ENCODE measurements at regions not wholly inside any gene's neighbourhood (a gene's known extent, or its start where the extent isn't known, plus 50 kb on each side); places are given as distances from the start of the nearest gene placed in this dataset.

- peaks cover 19% of the 10 kb centered on the region for H3K4me1 Mint-ChIP-seq (ENCODE audit: low read depth, unreplicated experiment)
- no peak for FAIRE-seq
Measured at GRCh38 chr18:2414235-2414634, 157.1 kb downstream of the METTL4 start.

GRCh38 chr18:2415656-2416055 lies 155.6 kb downstream of the METTL4 start:
- H3K4me3 Mint-ChIP-seq (ENCODE audit: unreplicated experiment): no peak overlapping the region
- peaks cover 13% of the 10 kb centered on the region for H3K4me1 Mint-ChIP-seq (ENCODE audit: low read depth, unreplicated experiment)
- peaks cover 13% of the 10 kb centered on the region for H3K4me1 ChIP-seq (ENCODE audit: insufficient read depth, low read length)
- H4K20me1 ChIP-seq (ENCODE audit: insufficient read depth, low read length): no peaks in the 10 kb centered on the region
- peaks cover 3% of the 10 kb centered on the region for H3K27me3 Mint-ChIP-seq (ENCODE audit: low read depth, unreplicated experiment)
- H3K4me2 ChIP-seq (ENCODE audit: low read length): no peak overlapping the region
- no peak overlapping the region for H2AFZ ChIP-seq (ENCODE audit: low read depth, low read length)
- H3K27me3 ChIP-seq (ENCODE audit: insufficient read depth, low read length): no peaks in the 10 kb centered on the region
- H3K27ac Mint-ChIP-seq (ENCODE audit: unreplicated experiment): no peak overlapping the region
- no peak overlapping the region for H3K27ac ChIP-seq (ENCODE audit: low read depth, low read length)
- FAIRE-seq (no peak), DNase-seq (ENCODE audit: low read depth) (no peak)
- H3K4me3 ChIP-seq (ENCODE audit: insufficient read depth, low read depth, low read length): no peak overlapping the region
- no peaks in the 10 kb centered on the region for H3K79me2 ChIP-seq (ENCODE audit: insufficient read depth, low read length)
- H3K9me3 Mint-ChIP-seq (ENCODE audit: unreplicated experiment): peaks cover 1% of the 10 kb centered on the region
- no peak overlapping the region for H3K9ac ChIP-seq (ENCODE audit: low read length)
- H3K9me3 ChIP-seq (ENCODE audit: insufficient read depth, low read depth, low read length): no peaks in the 10 kb centered on the region
- H3K36me3 Mint-ChIP-seq (ENCODE audit: low read depth, unreplicated experiment): no peaks in the 10 kb centered on the region
- no peak for TF ChIP-seq EZH2 (IDR thresholded peaks at IDR 0.05; ENCODE audit: insufficient read depth, low read length)
- TF ChIP-seq, protein P1, sequence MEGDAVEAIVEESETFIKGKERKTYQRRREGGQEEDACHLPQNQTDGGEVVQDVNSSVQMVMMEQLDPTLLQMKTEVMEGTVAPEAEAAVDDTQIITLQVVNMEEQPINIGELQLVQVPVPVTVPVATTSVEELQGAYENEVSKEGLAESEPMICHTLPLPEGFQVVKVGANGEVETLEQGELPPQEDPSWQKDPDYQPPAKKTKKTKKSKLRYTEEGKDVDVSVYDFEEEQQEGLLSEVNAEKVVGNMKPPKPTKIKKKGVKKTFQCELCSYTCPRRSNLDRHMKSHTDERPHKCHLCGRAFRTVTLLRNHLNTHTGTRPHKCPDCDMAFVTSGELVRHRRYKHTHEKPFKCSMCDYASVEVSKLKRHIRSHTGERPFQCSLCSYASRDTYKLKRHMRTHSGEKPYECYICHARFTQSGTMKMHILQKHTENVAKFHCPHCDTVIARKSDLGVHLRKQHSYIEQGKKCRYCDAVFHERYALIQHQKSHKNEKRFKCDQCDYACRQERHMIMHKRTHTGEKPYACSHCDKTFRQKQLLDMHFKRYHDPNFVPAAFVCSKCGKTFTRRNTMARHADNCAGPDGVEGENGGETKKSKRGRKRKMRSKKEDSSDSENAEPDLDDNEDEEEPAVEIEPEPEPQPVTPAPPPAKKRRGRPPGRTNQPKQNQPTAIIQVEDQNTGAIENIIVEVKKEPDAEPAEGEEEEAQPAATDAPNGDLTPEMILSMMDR (IDR thresholded peaks at IDR 0.05; ENCODE audit: insufficient read depth, low read depth, low read length): no peak
- no peaks in the 10 kb centered on the region for H3K36me3 ChIP-seq (ENCODE audit: insufficient read depth, low read length)

More at GRCh38 chr18:2414235-2414634, 157.1 kb downstream of the METTL4 start:
- H4K20me1 ChIP-seq (ENCODE audit: insufficient read depth, low read length): no peaks in the 10 kb centered on the region
- Mint-ChIP-seq H3K27ac (ENCODE audit: unreplicated experiment) (no peak overlapping the region), H3K9me3 (ENCODE audit: unreplicated experiment) (no peaks in the 10 kb centered on the region), H3K4me3 (ENCODE audit: unreplicated experiment) (no peak overlapping the region), H3K36me3 (ENCODE audit: low read depth, unreplicated experiment) (no peaks in the 10 kb centered on the region), H3K27me3 (ENCODE audit: low read depth, unreplicated experiment) (peaks cover 1% of the 10 kb centered on the region)
- no peak overlapping the region for H2AFZ ChIP-seq (ENCODE audit: low read depth, low read length)
- H3K27ac ChIP-seq (ENCODE audit: low read depth, low read length): no peak overlapping the region
- H3K4me1 ChIP-seq (ENCODE audit: insufficient read depth, low read length): peaks cover 22% of the 10 kb centered on the region
- no peaks in the 10 kb centered on the region for H3K79me2 ChIP-seq (ENCODE audit: insufficient read depth, low read length)
- TF ChIP-seq EZH2 (IDR thresholded peaks at IDR 0.05; ENCODE audit: insufficient read depth, low read length): no peak
- TF ChIP-seq, protein P1 (IDR thresholded peaks at IDR 0.05; ENCODE audit: insufficient read depth, low read depth, low read length): no peak
- H3K9ac ChIP-seq (ENCODE audit: low read length): no peak overlapping the region
- DNase-seq (ENCODE audit: low read depth): no peak
- H3K4me3 ChIP-seq (ENCODE audit: insufficient read depth, low read depth, low read length): no peak overlapping the region
- H3K36me3 ChIP-seq (ENCODE audit: insufficient read depth, low read length): no peaks in the 10 kb centered on the region
- H3K27me3 ChIP-seq (ENCODE audit: insufficient read depth, low read length): no peaks in the 10 kb centered on the region
- no peaks in the 10 kb centered on the region for H3K9me3 ChIP-seq (ENCODE audit: insufficient read depth, low read depth, low read length)
- no peak overlapping the region for H3K4me2 ChIP-seq (ENCODE audit: low read length)

GRCh38 chr18:2417861-2418610 lies 153.3 kb downstream of the METTL4 start:
- H3K9me3 Mint-ChIP-seq (ENCODE audit: unreplicated experiment): peaks cover 2% of the 10 kb centered on the region
- no peaks in the 10 kb centered on the region for H3K4me1 Mint-ChIP-seq (ENCODE audit: low read depth, unreplicated experiment)
- peak; percentile 51 for DNase-seq (ENCODE audit: low read depth)
- peaks cover 3% of the 10 kb centered on the region for H3K27me3 Mint-ChIP-seq (ENCODE audit: low read depth, unreplicated experiment)
- Histone ChIP-seq H3K9me3 (ENCODE audit: insufficient read depth, low read depth, low read length) (no peaks in the 10 kb centered on the region), H3K79me2 (ENCODE audit: insufficient read depth, low read length) (no peaks in the 10 kb centered on the region), H3K27ac (ENCODE audit: low read depth, low read length) (no peak overlapping the region), H3K36me3 (ENCODE audit: insufficient read depth, low read length) (no peaks in the 10 kb centered on the region), H4K20me1 (ENCODE audit: insufficient read depth, low read length) (no peaks in the 10 kb centered on the region), H3K4me1 (ENCODE audit: insufficient read depth, low read length) (peaks cover 3% of the 10 kb centered on the region), H3K9ac (ENCODE audit: low read length) (no peak overlapping the region), H3K27me3 (ENCODE audit: insufficient read depth, low read length) (no peaks in the 10 kb centered on the region), H3K4me3 (ENCODE audit: insufficient read depth, low read depth, low read length) (no peak overlapping the region), H3K4me2 (ENCODE audit: low read length) (peak overlapping the region; percentile 12), H2AFZ (ENCODE audit: low read depth, low read length) (no peak overlapping the region)
- H3K4me3 Mint-ChIP-seq (ENCODE audit: unreplicated experiment): no peak overlapping the region
- no peak for FAIRE-seq
- no peak overlapping the region for H3K27ac Mint-ChIP-seq (ENCODE audit: unreplicated experiment)
- no peak for TF ChIP-seq EZH2 (IDR thresholded peaks at IDR 0.05; ENCODE audit: insufficient read depth, low read length)
- TF ChIP-seq, protein P1 (IDR thresholded peaks at IDR 0.05; ENCODE audit: insufficient read depth, low read depth, low read length): no peak
- no peaks in the 10 kb centered on the region for H3K36me3 Mint-ChIP-seq (ENCODE audit: low read depth, unreplicated experiment)

All from astrocyte (in vitro differentiated cells and primary cell).